Neuronal stem cell (in vitro differentiated cells): ENCODE measurements at regions not wholly inside any gene's neighbourhood (a gene's known extent, or its start where the extent isn't known, plus 50 kb on each side); places are given as distances from the start of the nearest gene placed in this dataset.
"Not testable (repeated sequence)": the region's sequence is repeated elsewhere in the genome, so short reads cannot be mapped to it uniquely, and the experiment has no call there.

Experiments
- DNase-seq: peaks from one replicate; pipeline ENCODE4 v3.0.0-alpha.2; 2013; ENCODE audit warnings: low spot score
- H2AFZ ChIP-seq: one replicate; pipeline ENCODE4 v1.6.1; 2013; ENCODE audit warnings: mild to moderate bottlenecking, low read length, inconsistent platforms
- H2AK5ac ChIP-seq: 2 replicates; pipeline ENCODE4 v1.6.1; 2013; ENCODE audit warnings: low read depth, mild to moderate bottlenecking, inconsistent platforms, low read length, moderate library complexity, mixed read lengths
- H2BK120ac ChIP-seq: 2 replicates; pipeline ENCODE4 v1.6.1; 2013; ENCODE audit warnings: low read depth, mild to moderate bottlenecking, inconsistent platforms, low read length, moderate library complexity, mixed read lengths
- H2BK12ac ChIP-seq: one replicate; pipeline ENCODE4 v1.6.1; 2013; ENCODE audit warnings: low read length, inconsistent platforms
- H2BK15ac ChIP-seq: 2 replicates; pipeline ENCODE4 v1.6.1; 2013; ENCODE audit warnings: mild to moderate bottlenecking, low read length, inconsistent platforms, mixed read lengths
- H2BK5ac ChIP-seq: one replicate; pipeline ENCODE4 v1.6.1; 2013; ENCODE audit warnings: inconsistent platforms, mild to moderate bottlenecking, low read length, moderate library complexity
- H3K14ac ChIP-seq: one replicate; pipeline ENCODE4 v1.6.1; 2013; ENCODE audit warnings: low read length, inconsistent platforms
- H3K18ac ChIP-seq: 2 replicates; pipeline ENCODE4 v1.6.1; 2013; ENCODE audit warnings: low read length, inconsistent platforms
- H3K23ac ChIP-seq: 2 replicates; pipeline ENCODE4 v1.6.1; 2013; ENCODE audit warnings: low read depth, mild to moderate bottlenecking, mixed read lengths, low read length, inconsistent platforms; ENCODE audit not compliant: poor library complexity
- H3K27ac ChIP-seq: replicated peaks from 3 replicates; pipeline ENCODE4 v1.5.1; 2013; ENCODE audit warnings: low read length, inconsistent platforms
- H3K27me3 ChIP-seq, 3 experiments: 2 replicates each; pipeline ENCODE4 v1.6.1; 2013; ENCODE audit warnings: low read length in 3 of 3, mild to moderate bottlenecking in 2 of 3, inconsistent platforms in 1 of 3, low read depth in 1 of 3, mixed read lengths in 1 of 3, moderate library complexity in 1 of 3; ENCODE audit not compliant: control insufficient read depth in 3 of 3, insufficient read depth in 3 of 3
- H3K36me3 ChIP-seq, 2 donors: replicated peaks in 1 of 2; 2 replicates each; pipeline ENCODE4 v1.6.1; 2013; ENCODE audit warnings: low read length in 2 of 2; ENCODE audit not compliant: control insufficient read depth in 2 of 2, insufficient read depth in 2 of 2
- H3K4ac ChIP-seq: 2 replicates; pipeline ENCODE4 v1.6.1; 2013; ENCODE audit warnings: inconsistent platforms, mild to moderate bottlenecking, low read length, moderate library complexity
- H3K4me1 ChIP-seq, 2 donors: 1 replicate in 1 of 2; 2 replicates in 1 of 2; pipeline ENCODE4 v1.6.1; 2013; ENCODE audit warnings: low read length in 2 of 2, low read depth in 1 of 2; ENCODE audit not compliant: control insufficient read depth in 2 of 2, insufficient read depth in 1 of 2
- H3K4me2 ChIP-seq: one replicate; pipeline ENCODE4 v1.6.1; 2013; ENCODE audit warnings: mild to moderate bottlenecking, low read length, inconsistent platforms; ENCODE audit not compliant: insufficient read depth, poor library complexity, severe bottlenecking
- H3K4me3 ChIP-seq, 2 donors: 2 replicates each; pipeline ENCODE4 v1.5.1; 2013; ENCODE audit warnings: low read length in 2 of 2, mild to moderate bottlenecking in 2 of 2, inconsistent platforms in 1 of 2, moderate library complexity in 1 of 2
- H3K79me1 ChIP-seq: one replicate; pipeline ENCODE4 v1.6.1; 2013; ENCODE audit warnings: low read depth, mild to moderate bottlenecking, inconsistent platforms, low read length, moderate library complexity
- H3K9ac ChIP-seq: one replicate; pipeline ENCODE4 v1.6.1; 2013; ENCODE audit warnings: mild to moderate bottlenecking, low read depth, low read length, inconsistent platforms; ENCODE audit not compliant: poor library complexity
- H3K9me3 ChIP-seq, 2 donors: replicated peaks in 1 of 2; 2 replicates each; pipeline versions ENCODE3 to v1.6.1; 2013; ENCODE audit warnings: low read length in 2 of 2, mild to moderate bottlenecking in 2 of 2, inconsistent platforms in 1 of 2, low read depth in 1 of 2, mixed read lengths in 1 of 2, moderate library complexity in 1 of 2; ENCODE audit not compliant: control insufficient read depth in 2 of 2, insufficient read depth in 1 of 2
- H4K8ac ChIP-seq: one replicate; pipeline ENCODE4 v1.6.1; 2013; ENCODE audit warnings: low read depth, mild to moderate bottlenecking, inconsistent platforms, low read length, moderate library complexity
- H4K91ac ChIP-seq: one replicate; pipeline ENCODE4 v1.6.1; 2013; ENCODE audit warnings: low read length, low read depth, mild to moderate bottlenecking, inconsistent platforms; ENCODE audit not compliant: poor library complexity
- WGBS, 2 donors: extraction: QIAGEN DNeasy Blood & Tissue Kit; methylation state at CpG; one replicate each; pipeline ENCODE4 v1.1.7; 2013; ENCODE audit warnings: missing lambda C conversion rate in 2 of 2, mixed read lengths in 1 of 2; ENCODE audit not compliant: insufficient read length in 2 of 2, insufficient replicate concordance in 1 of 2; ENCODE audit errors: extremely low coverage in 2 of 2; 5-methylcytosine and 5-hydroxymethylcytosine counted together

- H3K27ac ChIP-seq, H3K27me3 ChIP-seq, H3K4me3 ChIP-seq, H3K14ac ChIP-seq, H2BK15ac ChIP-seq, H3K4ac ChIP-seq, H3K9me3 ChIP-seq, H3K36me3 ChIP-seq, H2AK5ac ChIP-seq, H3K9ac ChIP-seq, H3K4me1 ChIP-seq, H3K79me1 ChIP-seq, H2BK5ac ChIP-seq, H4K91ac ChIP-seq, H2BK120ac ChIP-seq, H2AFZ ChIP-seq, H4K8ac ChIP-seq, H3K4me2 ChIP-seq, DNase-seq, H2BK12ac ChIP-seq, H3K23ac ChIP-seq, H3K18ac ChIP-seq: not testable (repeated sequence)
- no CpG with 5 or more reads among the region's 14 CpGs for WGBS, 2 donors
Observed at GRCh38 chrX:45982958-45983727, 562.1 kb downstream of the ZNF674 start.

GRCh38 chrX:45980726-45981125, 564.5 kb downstream of the ZNF674 start:
- no CpG with 5 or more reads among the region's 2 CpGs for WGBS, 2 donors
- Histone ChIP-seq H2AFZ (no peak overlapping the region), H4K91ac (no peak overlapping the region)

GRCh38 chrX:45975633-45976032, 569.6 kb downstream of the ZNF674 start:
- Histone ChIP-seq H3K4me3 (no peak overlapping the region), H3K9me3 (no peaks in the 10 kb centered on the region), H2BK15ac (no peak overlapping the region), H3K27me3 (no peaks in the 10 kb centered on the region), H2AK5ac (no peak overlapping the region), H4K91ac (no peak overlapping the region), H2BK120ac (no peak overlapping the region), H3K36me3 (no peaks in the 10 kb centered on the region), H3K79me1 (no peaks in the 10 kb centered on the region), H3K14ac (no peak overlapping the region), H3K23ac (no peak overlapping the region), H3K18ac (no peak overlapping the region), H3K4me1 (peaks cover 2 to 15% of the 10 kb centered on the region in 2 donors), H4K8ac (no peak overlapping the region), H3K27ac (no peak overlapping the region), H3K4me2 (no peak overlapping the region), H2BK5ac (no peak overlapping the region), H3K9ac (no peak overlapping the region), H2AFZ (no peak overlapping the region), H3K4ac (no peak overlapping the region), H2BK12ac (no peak overlapping the region)
- no peak for DNase-seq

More at GRCh38 chrX:45980726-45981125, 564.5 kb downstream of the ZNF674 start:
- H3K27ac ChIP-seq, result no peak overlapping the region
- H3K4ac ChIP-seq, result no peak overlapping the region
- H2BK15ac ChIP-seq, result no peak overlapping the region
- no peak overlapping the region for H2BK120ac ChIP-seq
- H3K4me3 ChIP-seq, result no peak overlapping the region
- DNase-seq, result no peak
- no peak overlapping the region for H3K18ac ChIP-seq
- no peak overlapping the region for H3K14ac ChIP-seq
- no peak overlapping the region for H3K9ac ChIP-seq
- no peak overlapping the region for H3K23ac ChIP-seq
- H2BK12ac ChIP-seq, result no peak overlapping the region
- H2BK5ac ChIP-seq, result no peak overlapping the region
- peaks cover 0 to 5% of the 10 kb centered on the region in 2 donors for H3K4me1 ChIP-seq
- H3K27me3 ChIP-seq, result no peaks in the 10 kb centered on the region
- no peaks in the 10 kb centered on the region for H3K36me3 ChIP-seq
- H3K4me2 ChIP-seq, result peak overlapping the region; percentile 2
- H4K8ac ChIP-seq, result no peak overlapping the region
- no peaks in the 10 kb centered on the region for H3K9me3 ChIP-seq
- H3K79me1 ChIP-seq, result no peaks in the 10 kb centered on the region
- H2AK5ac ChIP-seq, result no peak overlapping the region

GRCh38 chrX:45972636-45973035, 572.6 kb downstream of the ZNF674 start:
- Histone ChIP-seq H3K4me1 (peaks cover 2 to 9% of the 10 kb centered on the region in 2 donors), H3K79me1 (no peaks in the 10 kb centered on the region), H2BK12ac (no peak overlapping the region), H3K4ac (no peak overlapping the region), H4K91ac (no peak overlapping the region), H2AK5ac (no peak overlapping the region), H3K4me3 (no peak overlapping the region), H3K14ac (no peak overlapping the region), H3K9me3 (no peaks in the 10 kb centered on the region), H2BK15ac (no peak overlapping the region), H3K27ac (peak overlapping the region; percentile 66), H4K8ac (no peak overlapping the region), H3K36me3 (no peaks in the 10 kb centered on the region), H2BK5ac (peak overlapping the region; percentile 24), H2BK120ac (no peak overlapping the region), H3K27me3 (no peaks in the 10 kb centered on the region), H2AFZ (peak overlapping the region; percentile 31), H3K9ac (no peak overlapping the region), H3K18ac (no peak overlapping the region), H3K4me2 (no peak overlapping the region), H3K23ac (no peak overlapping the region)
- peak; percentile 1 for DNase-seq
- WGBS, 2 donors, result no CpG with 5 or more reads among the region's 4 CpGs
